HEK293 (cell line): ENCODE measurements at regions not wholly inside any gene's neighbourhood (a gene's known extent, or its start where the extent isn't known, plus 50 kb on each side); places are given as distances from the start of the nearest gene placed in this dataset.

Experiments
- CTCF ChIA-PET: fragments of 350-600 bp; formaldehyde crosslinking; extraction: SDS; loops from one replicate; lab custom pipeline; 2021; ENCODE audit warnings: antibody characterized with exemption; lab: Yijun Ruan, JAX
- POLR2A ChIA-PET: fragments of 300-600 bp; formaldehyde crosslinking; extraction: SDS; loops from one replicate; lab custom pipeline; 2020; ENCODE audit warnings: antibody characterized with exemption, inconsistent platforms; lab: Yijun Ruan, JAX
- H3K27ac ChIP-seq: fragments of 200-500 bp; sonication (Bioruptor generic); 2 replicates; pipeline ENCODE4 v1.5.1; 2014; ENCODE audit warnings: low read depth, low read length, control low read depth, inconsistent platforms; ENCODE audit errors: extremely low read depth
- H3K36me3 ChIP-seq, 2 experiments: fragments of 200-500 bp in 1 of 2; sonication (Bioruptor generic) in 1 of 2; 1 replicate in 1 of 2; 2 replicates in 1 of 2; pipeline ENCODE4 v1.5.1; 2014 to 2017; ENCODE audit warnings: inconsistent platforms in 2 of 2, low read length in 2 of 2; ENCODE audit not compliant: control insufficient read depth in 2 of 2, insufficient read depth in 1 of 2
- H3K4me1 ChIP-seq: fragments of 200-500 bp; sonication (Bioruptor generic); 2 replicates; pipeline ENCODE4 v1.5.1; 2014; ENCODE audit warnings: mild to moderate bottlenecking, low read length, inconsistent platforms; ENCODE audit not compliant: control insufficient read depth, insufficient read depth
- H3K4me3 ChIP-seq: 2 replicates; pipeline ENCODE4 v1.5.1; 2011; ENCODE audit warnings: low read depth, mild to moderate bottlenecking, control low read depth, low read length, moderate library complexity
- H3K9me3 ChIP-seq: fragments of 200-500 bp; sonication (Bioruptor generic); 2 replicates; pipeline ENCODE4 v1.5.1; 2014; ENCODE audit warnings: low read depth, low read length, inconsistent platforms; ENCODE audit not compliant: control insufficient read depth, insufficient read depth
- GFI1B ChIP-seq: fragments of 450-650 bp; formaldehyde crosslinking; IDR thresholded peaks from 2 replicates; pipeline ENCODE4 v1.5.1; 2016; ENCODE audit warnings: missing biosample characterization, missing genetic modification characterization
- GLI2 ChIP-seq: fragments of 450-650 bp; formaldehyde crosslinking; IDR thresholded peaks from 2 replicates; pipeline ENCODE4; 2017; ENCODE audit warnings: missing biosample characterization, missing genetic modification characterization, low read depth, borderline replicate concordance
- HOXC10 ChIP-seq: sonication (generic); formaldehyde crosslinking; IDR thresholded peaks from 2 replicates; pipeline ENCODE4 v1.8.1; 2023; ENCODE audit warnings: mild to moderate bottlenecking, missing genetic modification reagents
- HOXD13 ChIP-seq: sonication (generic); formaldehyde crosslinking; IDR thresholded peaks from 2 replicates; pipeline ENCODE4 v1.8.0; 2022; ENCODE audit warnings: missing genetic modification reagents, borderline replicate concordance
- KLF1 ChIP-seq: fragments of 450-650 bp; formaldehyde crosslinking; IDR thresholded peaks from 2 replicates; pipeline ENCODE4 v1.5.1; 2016; ENCODE audit warnings: missing biosample characterization, missing genetic modification characterization
- MYNN ChIP-seq: fragments of 450-650 bp; formaldehyde crosslinking; IDR thresholded peaks from 2 replicates; pipeline ENCODE4 v1.5.1; 2016; ENCODE audit warnings: missing biosample characterization, missing genetic modification characterization, borderline replicate concordance
- SP7 ChIP-seq: fragments of 450-650 bp; formaldehyde crosslinking; IDR thresholded peaks from 2 replicates; pipeline ENCODE4 v1.5.1; 2016; ENCODE audit warnings: missing biosample characterization, missing genetic modification characterization
- WT1 ChIP-seq: fragments of 450-650 bp; formaldehyde crosslinking; IDR thresholded peaks from 2 replicates; pipeline ENCODE4 v1.5.1; 2016; ENCODE audit warnings: missing biosample characterization, missing genetic modification characterization
- ZEB2 ChIP-seq: fragments of 450-650 bp; formaldehyde crosslinking; IDR thresholded peaks from 2 replicates; pipeline ENCODE4 v1.5.1; 2016; ENCODE audit warnings: missing biosample characterization, missing genetic modification characterization
- ZNF175 ChIP-seq: fragments of 450-650 bp; formaldehyde crosslinking; IDR thresholded peaks from 2 replicates; pipeline ENCODE4 v1.5.1; 2016; ENCODE audit warnings: missing biosample characterization, missing genetic modification characterization
- ZNF239 ChIP-seq: fragments of 450-650 bp; formaldehyde crosslinking; IDR thresholded peaks from 2 replicates; pipeline ENCODE4 v1.5.1; 2016; ENCODE audit warnings: missing biosample characterization, missing genetic modification characterization
- ZNF350 ChIP-seq: fragments of 450-650 bp; formaldehyde crosslinking; IDR thresholded peaks from 2 replicates; pipeline ENCODE4 v1.5.0; 2017; ENCODE audit warnings: missing biosample characterization, mild to moderate bottlenecking, missing genetic modification characterization
- ZNF37A ChIP-seq: fragments of 450-650 bp; IDR thresholded peaks from 2 replicates; pipeline ENCODE4 v1.5.1; 2018; ENCODE audit warnings: missing biosample characterization, missing genetic modification characterization
- ZNF404 ChIP-seq: fragments of 450-650 bp; formaldehyde crosslinking; IDR thresholded peaks from 2 replicates; pipeline ENCODE4 v1.5.1; 2017; ENCODE audit warnings: missing biosample characterization, missing genetic modification characterization
- ZNF530 ChIP-seq: fragments of 450-650 bp; formaldehyde crosslinking; IDR thresholded peaks from 2 replicates; pipeline ENCODE4 v1.5.1; 2016; ENCODE audit warnings: low read depth, missing biosample characterization, missing genetic modification characterization
- ZSCAN16 ChIP-seq: fragments of 450-650 bp; formaldehyde crosslinking; IDR thresholded peaks from 2 replicates; pipeline ENCODE4 v1.5.1; 2016; ENCODE audit warnings: missing biosample characterization, missing genetic modification characterization
- TF ChIP-seq, protein P1 (sequence below): sonication (generic); formaldehyde crosslinking; IDR thresholded peaks from 2 replicates; pipeline ENCODE4 v1.8.1; 2022; ENCODE audit warnings: mild to moderate bottlenecking, moderate library complexity, missing genetic modification reagents
- TF ChIP-seq, protein P2 (sequence below): fragments of 450-650 bp; formaldehyde crosslinking; IDR thresholded peaks from 2 replicates; pipeline ENCODE4 v1.5.1; 2016; ENCODE audit warnings: missing biosample characterization, missing genetic modification characterization
- TF ChIP-seq, protein P3 (sequence below): fragments of 450-650 bp; formaldehyde crosslinking; IDR thresholded peaks from 2 replicates; pipeline ENCODE4 v1.5.1; 2016; ENCODE audit warnings: missing biosample characterization, missing genetic modification characterization
- TF ChIP-seq, protein P4 (sequence below): fragments of 450-650 bp; formaldehyde crosslinking; IDR thresholded peaks from 2 replicates; pipeline ENCODE4 v1.5.1; 2016; ENCODE audit warnings: missing biosample characterization, missing genetic modification characterization

DNA sequence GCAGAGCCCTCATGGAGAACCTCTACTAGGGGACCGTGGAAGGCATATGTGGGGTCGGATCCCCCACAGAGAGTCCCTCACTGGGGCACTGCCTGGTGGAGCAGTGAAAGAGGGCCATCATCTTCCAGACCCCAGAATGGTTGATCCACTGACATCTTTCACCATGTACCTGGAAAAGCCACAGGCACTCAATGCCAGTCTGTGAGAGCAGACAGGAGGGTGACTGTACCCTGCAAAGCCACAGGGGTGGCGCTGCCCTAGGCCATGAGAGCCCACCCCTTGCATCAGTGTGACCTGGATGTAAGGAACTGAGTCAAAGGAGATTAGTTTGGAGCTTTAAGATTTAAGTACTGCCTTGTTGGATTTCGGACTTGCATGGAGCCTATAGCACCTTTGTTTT, 1276.7 kb upstream of the PRMT6 start:
- Histone ChIP-seq H3K36me3 (no peaks in the 10 kb centered on the region), H3K4me3 (no peak overlapping the region), H3K27ac (no peak overlapping the region), H3K9me3 (no peaks in the 10 kb centered on the region), H3K4me1 (no peaks in the 10 kb centered on the region)
- CTCF ChIA-PET: no interaction called here
- POLR2A ChIA-PET: no interaction called here
- TF ChIP-seq, protein P1, sequence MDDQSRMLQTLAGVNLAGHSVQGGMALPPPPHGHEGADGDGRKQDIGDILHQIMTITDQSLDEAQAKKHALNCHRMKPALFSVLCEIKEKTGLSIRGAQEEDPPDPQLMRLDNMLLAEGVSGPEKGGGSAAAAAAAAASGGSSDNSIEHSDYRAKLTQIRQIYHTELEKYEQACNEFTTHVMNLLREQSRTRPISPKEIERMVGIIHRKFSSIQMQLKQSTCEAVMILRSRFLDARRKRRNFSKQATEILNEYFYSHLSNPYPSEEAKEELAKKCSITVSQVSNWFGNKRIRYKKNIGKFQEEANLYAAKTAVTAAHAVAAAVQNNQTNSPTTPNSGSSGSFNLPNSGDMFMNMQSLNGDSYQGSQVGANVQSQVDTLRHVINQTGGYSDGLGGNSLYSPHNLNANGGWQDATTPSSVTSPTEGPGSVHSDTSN (CRISPR knock-in tag): no peak
- no peak for TF ChIP-seq HOXC10 (CRISPR knock-in tag)
- TF ChIP-seq, protein P2, sequence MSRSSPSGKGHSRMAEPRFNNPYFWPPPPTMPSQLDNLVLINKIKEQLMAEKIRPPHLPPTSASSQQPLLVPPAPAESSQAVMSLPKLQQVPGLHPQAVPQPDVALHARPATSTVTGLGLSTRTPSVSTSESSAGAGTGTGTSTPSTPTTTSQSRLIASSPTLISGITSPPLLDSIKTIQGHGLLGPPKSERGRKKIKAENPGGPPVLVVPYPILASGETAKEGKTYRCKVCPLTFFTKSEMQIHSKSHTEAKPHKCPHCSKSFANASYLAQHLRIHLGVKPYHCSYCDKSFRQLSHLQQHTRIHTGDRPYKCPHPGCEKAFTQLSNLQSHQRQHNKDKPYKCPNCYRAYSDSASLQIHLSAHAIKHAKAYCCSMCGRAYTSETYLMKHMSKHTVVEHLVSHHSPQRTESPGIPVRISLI: no peak
- TF ChIP-seq HOXD13 (CRISPR knock-in tag): no peak
- no peak for TF ChIP-seq MYNN
- no peak for TF ChIP-seq ZNF37A
- no peak for TF ChIP-seq ZEB2 (tag by site-specific recombination)
- TF ChIP-seq KLF1 (tag by site-specific recombination): no peak
- TF ChIP-seq GFI1B (tag by site-specific recombination): no peak
- no peak for TF ChIP-seq ZNF239 (tag by site-specific recombination)

DNA sequence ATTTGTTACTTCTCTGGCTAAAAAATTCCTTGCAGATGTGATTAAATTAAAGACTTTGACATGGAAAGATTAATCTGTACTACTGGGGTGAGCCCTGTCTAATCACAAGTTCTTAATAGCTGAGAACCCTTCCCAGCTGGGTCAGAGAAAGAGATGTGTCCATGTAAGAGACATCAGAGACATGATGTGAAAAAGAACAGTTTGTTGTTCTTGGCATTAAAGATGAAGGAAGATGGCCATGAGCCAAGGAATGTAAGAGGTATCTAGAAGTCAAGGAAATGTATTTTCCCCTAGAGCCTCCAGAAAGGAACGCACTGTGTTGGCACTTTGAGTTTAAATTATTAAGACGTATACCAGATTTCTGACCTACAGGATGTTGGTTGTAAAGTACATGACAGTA, 1271.5 kb upstream of the PRMT6 start:
- Histone ChIP-seq H3K27ac (no peak overlapping the region), H3K36me3 (no peaks in the 10 kb centered on the region), H3K4me1 (no peaks in the 10 kb centered on the region), H3K4me3 (no peak overlapping the region), H3K9me3 (no peaks in the 10 kb centered on the region)
- TF ChIP-seq ZNF404 (tag by site-specific recombination) (no peak), ZNF350 (no peak), WT1 (tag by site-specific recombination) (no peak), ZSCAN16 (tag by site-specific recombination) (no peak), ZNF175 (tag by site-specific recombination) (no peak), ZNF530 (tag by site-specific recombination) (no peak), GLI2 (tag by site-specific recombination) (no peak), HOXD13 (CRISPR knock-in tag) (no peak), SP7 (tag by site-specific recombination) (no peak)
- TF ChIP-seq, protein P3, sequence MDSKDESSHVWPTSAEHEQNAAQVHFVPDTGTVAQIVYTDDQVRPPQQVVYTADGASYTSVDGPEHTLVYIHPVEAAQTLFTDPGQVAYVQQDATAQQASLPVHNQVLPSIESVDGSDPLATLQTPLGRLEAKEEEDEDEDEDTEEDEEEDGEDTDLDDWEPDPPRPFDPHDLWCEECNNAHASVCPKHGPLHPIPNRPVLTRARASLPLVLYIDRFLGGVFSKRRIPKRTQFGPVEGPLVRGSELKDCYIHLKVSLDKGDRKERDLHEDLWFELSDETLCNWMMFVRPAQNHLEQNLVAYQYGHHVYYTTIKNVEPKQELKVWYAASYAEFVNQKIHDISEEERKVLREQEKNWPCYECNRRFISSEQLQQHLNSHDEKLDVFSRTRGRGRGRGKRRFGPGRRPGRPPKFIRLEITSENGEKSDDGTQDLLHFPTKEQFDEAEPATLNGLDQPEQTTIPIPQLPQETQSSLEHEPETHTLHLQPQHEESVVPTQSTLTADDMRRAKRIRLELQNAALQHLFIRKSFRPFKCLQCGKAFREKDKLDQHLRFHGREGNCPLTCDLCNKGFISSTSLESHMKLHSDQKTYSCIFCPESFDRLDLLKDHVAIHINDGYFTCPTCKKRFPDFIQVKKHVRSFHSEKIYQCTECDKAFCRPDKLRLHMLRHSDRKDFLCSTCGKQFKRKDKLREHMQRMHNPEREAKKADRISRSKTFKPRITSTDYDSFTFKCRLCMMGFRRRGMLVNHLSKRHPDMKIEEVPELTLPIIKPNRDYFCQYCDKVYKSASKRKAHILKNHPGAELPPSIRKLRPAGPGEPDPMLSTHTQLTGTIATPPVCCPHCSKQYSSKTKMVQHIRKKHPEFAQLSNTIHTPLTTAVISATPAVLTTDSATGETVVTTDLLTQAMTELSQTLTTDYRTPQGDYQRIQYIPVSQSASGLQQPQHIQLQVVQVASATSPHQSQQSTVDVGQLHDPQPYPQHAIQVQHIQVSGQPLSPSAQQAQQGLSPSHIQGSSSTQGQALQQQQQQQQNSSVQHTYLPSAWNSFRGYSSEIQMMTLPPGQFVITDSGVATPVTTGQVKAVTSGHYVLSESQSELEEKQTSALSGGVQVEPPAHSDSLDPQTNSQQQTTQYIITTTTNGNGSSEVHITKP: no peak
- TF ChIP-seq, protein P4, sequence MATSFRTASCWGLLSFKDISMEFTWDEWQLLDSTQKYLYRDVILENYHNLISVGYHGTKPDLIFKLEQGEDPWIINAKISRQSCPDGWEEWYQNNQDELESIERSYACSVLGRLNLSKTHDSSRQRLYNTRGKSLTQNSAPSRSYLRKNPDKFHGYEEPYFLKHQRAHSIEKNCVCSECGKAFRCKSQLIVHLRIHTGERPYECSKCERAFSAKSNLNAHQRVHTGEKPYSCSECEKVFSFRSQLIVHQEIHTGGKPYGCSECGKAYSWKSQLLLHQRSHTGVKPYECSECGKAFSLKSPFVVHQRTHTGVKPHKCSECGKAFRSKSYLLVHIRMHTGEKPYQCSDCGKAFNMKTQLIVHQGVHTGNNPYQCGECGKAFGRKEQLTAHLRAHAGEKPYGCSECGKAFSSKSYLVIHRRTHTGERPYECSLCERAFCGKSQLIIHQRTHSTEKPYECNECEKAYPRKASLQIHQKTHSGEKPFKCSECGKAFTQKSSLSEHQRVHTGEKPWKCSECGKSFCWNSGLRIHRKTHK (tag by site-specific recombination): no peak
- POLR2A ChIA-PET: no interaction called here
- CTCF ChIA-PET: interaction anchor here (2.6 kb wide), 1 partner anchor 8 kb away, joined by 18 read pairs; no protein-coding TSS in a partner anchor
